Heart right ventricle (tissue), 16 donors: ENCODE measurements at regions not wholly inside any gene's neighbourhood (a gene's known extent, or its start where the extent isn't known, plus 50 kb on each side); places are given as distances from the start of the nearest gene placed in this dataset.

Experiments used
- ATAC-seq, 8 donors: fragments of 200-7000 bp; cut with Tn5 transposase; one replicate each; pipeline ENCODE4 v1.9.1; 2020; ENCODE audit warnings: mild to moderate bottlenecking in 8 of 8, moderate library complexity in 8 of 8, moderate number of reproducible peaks in 1 of 8
- DNase-seq, 2 donors: peaks; one replicate each; pipeline ENCODE4 v3.0.0-alpha.2; 2020
- H3K27ac ChIP-seq, 10 donors: fragments of 200-600 bp; sonication (generic) in 2 of 10; one replicate each; pipeline versions ENCODE4 v1.5.0 to v1.8.0; 2020 to 2022; ENCODE audit warnings: mild to moderate bottlenecking in 3 of 10
- H3K27me3 ChIP-seq, 7 donors: fragments of 200-600 bp; one replicate each; pipeline ENCODE4 v1.8.0; 2021 to 2022; ENCODE audit warnings: mild to moderate bottlenecking in 2 of 7
- H3K36me3 ChIP-seq, 9 donors: fragments of 200-600 bp; sonication (generic) in 1 of 9; one replicate each; pipeline versions ENCODE4 v1.5.0 to v1.8.0; 2020 to 2022; ENCODE audit warnings: mild to moderate bottlenecking in 2 of 9
- H3K4me1 ChIP-seq, 9 donors: fragments of 200-600 bp; sonication (generic) in 1 of 9; one replicate each; pipeline versions ENCODE4 v1.5.0 to v1.8.0; 2020 to 2022; ENCODE audit warnings: mild to moderate bottlenecking in 4 of 9
- H3K4me3 ChIP-seq, 10 donors: fragments of 200-600 bp; sonication (generic) in 2 of 10; one replicate each; pipeline versions ENCODE4 v1.5.0 to v1.8.0; 2020 to 2022; ENCODE audit warnings: mild to moderate bottlenecking in 7 of 10, moderate library complexity in 2 of 10
- H3K9me3 ChIP-seq, 11 donors: fragments of 200-600 bp in 10 of 11; sonication (generic) in 2 of 11; one replicate each; pipeline versions ENCODE4 v1.5.0 to v1.8.0; 2013 to 2022; ENCODE audit warnings: mild to moderate bottlenecking in 2 of 11, control low read depth in 1 of 11, moderate library complexity in 1 of 11
- WGBS, 2 donors: extraction: QIAGEN DNeasy Blood & Tissue Kit; methylation state at CpG; one replicate each; pipeline ENCODE4 v1.1.7; 2013; ENCODE audit warnings: inconsistent platforms in 1 of 2; 5-methylcytosine and 5-hydroxymethylcytosine counted together
- intact Hi-C, 10 donors: fragments of 100-400 bp; cut with DNase I; formaldehyde crosslinking; loops; one replicate each; pipeline versions ENCODE4 v1.11.1 to v1.14.2; 2022
- TF ChIP-seq, protein P1 (sequence below), 9 donors: fragments of 200-600 bp; sonication (generic) in 2 of 9; IDR thresholded peaks; one replicate each; pipeline versions ENCODE4 v1.5.0 to v1.8.0; 2021 to 2022; ENCODE audit warnings: antibody characterized with exemption in 9 of 9, mild to moderate bottlenecking in 5 of 9, moderate library complexity in 1 of 9
- donor health status: Arrhythmogenic right ventricular cardiomyopathy.
- donor health status: ischemic (EF 13 %, LVEDD 7.1; RV severe dilation, severe dysfunction).
- donor health status: healthy with polysubstance abuse.
- donor health status: DM: no; HTN: yes; CAD: no.
- donor health status: DM: no; HTN: no; CAD: no.
- donor health status: ischemic (EF 25% LVEDD 6.9; RV normal size, moderate dysfunction).
- donor health status: ischemic (EF 25% LVEDD 5.7; RV mildly dilated, moderate dysfunction).
- donor health status: healthy.
- donor health status: DM: yes; HTN: yes; CAD: no.
- donor health status: Ischemic cardiomyopathy.
- donor health status: ischemic (EF 35%, LVEDD 5.7; RV mildly dilated, moderate dysfunction).
- donor health status: nonischemic (EF 11% LVEDD 7.7; RV severe dilation, severe dysfunction).
- donor health status: DM: yes; HTN: yes; CAD: no.
- donor health status: PGD.
- donor health status: ischemic (EF 29% LVEDD 5.4; RV normal size, mild dysfunction).
- donor health status: nonischemic (EF 23%, LVEDD 6.1; RV moderate dilation, normal function).

DNA sequence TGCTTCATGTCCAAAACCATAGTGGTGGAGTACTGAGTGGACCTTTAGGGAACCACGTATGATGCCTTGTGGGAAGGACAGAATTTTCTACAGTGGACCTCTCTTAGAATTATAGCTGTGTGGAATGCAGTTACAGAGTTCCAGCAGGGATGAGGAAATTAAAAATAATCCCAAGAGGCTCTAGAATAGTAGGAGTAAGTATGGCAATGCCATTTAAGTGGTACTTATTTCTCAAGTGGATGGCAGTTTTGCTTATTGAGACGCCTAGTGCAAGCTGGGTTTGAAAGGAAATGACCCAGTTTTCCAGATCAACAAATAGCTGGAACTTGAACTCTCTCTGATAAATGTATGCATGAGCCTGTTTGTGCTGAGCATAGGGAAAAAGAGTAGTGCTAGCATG lies 431.6 kb downstream of the PRR16 start:
- Histone ChIP-seq H3K27me3 (no peaks in the 10 kb centered on the region), H3K4me3 (no peak overlapping the region), H3K9me3 (no peaks in the 10 kb centered on the region), H3K27ac (no peak overlapping the region), H3K36me3 (no peaks in the 10 kb centered on the region), H3K4me1 (no peaks in the 10 kb centered on the region)
- TF ChIP-seq, protein P1, sequence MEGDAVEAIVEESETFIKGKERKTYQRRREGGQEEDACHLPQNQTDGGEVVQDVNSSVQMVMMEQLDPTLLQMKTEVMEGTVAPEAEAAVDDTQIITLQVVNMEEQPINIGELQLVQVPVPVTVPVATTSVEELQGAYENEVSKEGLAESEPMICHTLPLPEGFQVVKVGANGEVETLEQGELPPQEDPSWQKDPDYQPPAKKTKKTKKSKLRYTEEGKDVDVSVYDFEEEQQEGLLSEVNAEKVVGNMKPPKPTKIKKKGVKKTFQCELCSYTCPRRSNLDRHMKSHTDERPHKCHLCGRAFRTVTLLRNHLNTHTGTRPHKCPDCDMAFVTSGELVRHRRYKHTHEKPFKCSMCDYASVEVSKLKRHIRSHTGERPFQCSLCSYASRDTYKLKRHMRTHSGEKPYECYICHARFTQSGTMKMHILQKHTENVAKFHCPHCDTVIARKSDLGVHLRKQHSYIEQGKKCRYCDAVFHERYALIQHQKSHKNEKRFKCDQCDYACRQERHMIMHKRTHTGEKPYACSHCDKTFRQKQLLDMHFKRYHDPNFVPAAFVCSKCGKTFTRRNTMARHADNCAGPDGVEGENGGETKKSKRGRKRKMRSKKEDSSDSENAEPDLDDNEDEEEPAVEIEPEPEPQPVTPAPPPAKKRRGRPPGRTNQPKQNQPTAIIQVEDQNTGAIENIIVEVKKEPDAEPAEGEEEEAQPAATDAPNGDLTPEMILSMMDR (IDR thresholded peaks at IDR 0.05) = no peak
- intact Hi-C loops = no loop called here
- no peak for ATAC-seq
- no peak for DNase-seq
- 69 to 72% methylated on average over 2 of the region's 2 CpGs for WGBS, 2 donors

DNA sequence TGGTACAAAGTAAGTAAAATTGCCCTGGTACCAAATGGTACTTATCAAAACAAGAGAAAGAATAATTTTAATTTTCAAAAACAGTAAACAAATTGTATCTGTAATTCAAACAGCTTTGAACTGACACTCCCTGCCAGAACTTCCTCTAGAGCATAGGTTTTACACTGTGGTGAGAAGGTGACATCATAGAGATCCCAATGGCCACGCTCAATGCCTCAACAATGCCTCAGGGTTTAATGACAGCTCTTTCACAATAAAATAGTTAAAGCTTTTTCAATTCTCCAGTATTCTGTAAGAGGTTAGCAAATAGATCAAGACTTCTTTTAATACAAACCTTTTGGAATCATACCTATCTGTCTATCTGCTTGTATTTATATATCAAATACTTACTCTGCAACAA lies 437.1 kb downstream of the PRR16 start:
- Histone ChIP-seq H3K4me3 (no peak overlapping the region), H3K27me3 (no peaks in the 10 kb centered on the region), H3K36me3 (no peaks in the 10 kb centered on the region), H3K4me1 (no peaks in the 10 kb centered on the region), H3K9me3 (no peaks in the 10 kb centered on the region), H3K27ac (no peak overlapping the region)
- ATAC-seq (no peak), DNase-seq (no peak)
- 62 to 63% methylated on average over 1 of the region's 1 CpG for WGBS, 2 donors
- TF ChIP-seq, protein P1 (IDR thresholded peaks at IDR 0.05) = no peak
- intact Hi-C loops = no loop called here

DNA sequence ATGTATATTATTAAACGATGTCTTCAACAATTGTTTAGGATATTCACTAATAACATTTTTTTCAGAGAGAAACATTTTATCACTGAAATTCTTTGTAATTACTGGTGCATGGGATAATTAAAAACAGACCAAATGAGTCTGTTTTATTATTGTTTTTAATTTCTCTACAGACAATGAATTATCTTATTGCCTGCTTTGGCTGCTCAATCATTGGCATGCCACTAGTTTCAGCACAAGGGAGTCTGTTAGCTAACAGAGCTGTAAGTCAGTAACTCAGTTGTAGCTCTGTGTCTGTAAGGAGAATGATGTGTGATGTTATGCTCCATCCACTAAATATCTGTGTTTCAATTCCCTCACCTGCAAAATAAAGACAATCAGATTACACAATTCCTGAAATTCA lies 443.9 kb downstream of the PRR16 start:
- Histone ChIP-seq H3K27me3 (no peaks in the 10 kb centered on the region), H3K4me1 (no peaks in the 10 kb centered on the region), H3K9me3 (no peaks in the 10 kb centered on the region), H3K27ac (no peak overlapping the region), H3K4me3 (no peak overlapping the region), H3K36me3 (no peaks in the 10 kb centered on the region)
- intact Hi-C loops = no loop called here
- TF ChIP-seq, protein P1 (IDR thresholded peaks at IDR 0.05) = no peak
- ATAC-seq = no peak
- WGBS, 2 donors = 92 to 96% methylated on average over 1 of the region's 1 CpG
- DNase-seq = no peak

DNA sequence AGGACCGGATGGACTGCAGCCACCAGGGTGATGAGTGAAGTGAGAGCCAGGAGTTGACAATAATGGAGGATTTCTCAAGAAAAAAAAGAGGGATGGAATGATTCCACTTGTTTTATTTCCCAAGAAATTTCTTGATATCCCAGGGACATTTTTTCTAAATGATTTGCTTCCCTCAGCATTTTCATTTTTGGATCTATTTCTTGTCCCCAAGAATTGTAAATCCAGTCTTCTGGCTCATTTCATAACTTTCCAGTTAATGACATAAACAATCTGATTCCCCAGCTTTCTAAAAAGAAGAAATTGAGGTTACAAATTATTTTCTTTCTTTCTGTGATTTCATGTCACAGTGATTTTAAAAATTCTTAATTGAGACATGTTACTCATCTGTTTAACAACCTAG lies 446.5 kb downstream of the PRR16 start:
- DNase-seq = no peak
- Histone ChIP-seq H3K27me3 (no peaks in the 10 kb centered on the region), H3K9me3 (no peaks in the 10 kb centered on the region), H3K36me3 (no peaks in the 10 kb centered on the region), H3K27ac (no peak overlapping the region), H3K4me1 (no peaks in the 10 kb centered on the region), H3K4me3 (no peak overlapping the region)
- TF ChIP-seq, protein P1 (IDR thresholded peaks at IDR 0.05) = no peak
- 53 to 54% methylated on average over 1 of the region's 1 CpG for WGBS, 2 donors
- intact Hi-C loops = no loop called here
- ATAC-seq = no peak

DNA sequence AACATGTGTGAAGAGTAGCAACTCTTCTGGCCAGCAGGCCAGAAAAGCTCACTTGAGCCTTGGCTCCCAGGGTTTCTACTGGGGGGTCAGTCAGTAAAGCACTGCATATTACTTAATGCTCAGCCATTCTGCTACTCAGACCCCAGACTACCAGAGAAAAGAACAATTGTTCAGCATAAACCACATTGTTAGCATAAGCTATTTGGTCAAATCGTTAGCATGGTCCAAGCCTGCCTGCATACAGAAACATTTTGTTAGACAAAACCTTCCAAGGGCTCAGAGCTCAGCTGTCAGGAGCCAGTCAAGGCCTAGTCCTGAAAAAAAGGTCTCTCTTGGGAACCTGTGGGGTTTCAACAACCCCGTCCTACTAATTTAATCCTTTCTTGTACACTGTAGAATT lies 449.3 kb downstream of the PRR16 start:
- TF ChIP-seq, protein P1 (IDR thresholded peaks at IDR 0.05) = no peak
- Histone ChIP-seq H3K4me3 (no peak overlapping the region), H3K4me1 (no peaks in the 10 kb centered on the region), H3K27ac (no peak overlapping the region), H3K27me3 (no peaks in the 10 kb centered on the region), H3K9me3 (no peaks in the 10 kb centered on the region), H3K36me3 (no peaks in the 10 kb centered on the region)
- no peak for ATAC-seq
- 72 to 74% methylated on average over 2 of the region's 2 CpGs for WGBS, 2 donors
- no peak for DNase-seq
- intact Hi-C loops = no loop called here
